ENCODE measurements at regions not wholly inside any gene's neighbourhood (a gene's known extent, or its start where the extent isn't known, plus 50 kb on each side); places are given as distances from the start of the nearest gene placed in this dataset.
A peak's percentile ranks its signal among the peaks of the same experiment; 100 is the strongest.

DNA sequence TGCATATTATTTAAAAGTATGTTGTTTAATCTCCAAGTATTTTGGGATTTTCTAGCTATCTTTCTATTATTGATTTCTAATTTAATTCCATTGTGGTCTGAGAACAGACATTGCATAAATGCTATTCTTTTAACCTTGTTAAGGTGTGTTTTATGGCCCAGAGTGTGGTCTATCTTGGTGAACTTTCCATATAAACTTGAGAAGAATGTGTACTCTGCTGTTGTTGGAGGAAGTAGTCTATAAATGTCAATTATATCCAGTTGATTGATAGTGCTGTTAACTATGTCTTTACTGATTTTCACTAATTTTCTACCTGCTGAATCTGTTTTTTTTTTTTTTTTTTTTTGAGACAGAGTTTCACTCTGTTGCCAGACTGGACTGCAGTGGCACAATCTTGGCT is 180.9 kb downstream of the ZNF621 start:
- Histone ChIP-seq H3K36me3 (ENCODE audit: control insufficient read depth in 2 of 2, insufficient read depth in 2 of 2, low read length in 1 of 2) (no peaks in the 10 kb centered on the region), H3K27ac (ENCODE audit: low read depth in 2 of 2, low read length in 1 of 2) (no peak overlapping the region), H3K9me3 (ENCODE audit: control insufficient read depth in 2 of 2, insufficient read depth in 1 of 2, low read depth in 1 of 2, low read length in 1 of 2) (no peaks in the 10 kb centered on the region), H3K4me3 (ENCODE audit: low read depth in 1 of 2, low read length in 2 of 2) (no peak overlapping the region), H3K27me3 (ENCODE audit: control insufficient read depth in 1 of 2, insufficient read depth in 2 of 2, low read length in 2 of 2) (no peaks in the 10 kb centered on the region), H3K4me1 (ENCODE audit: control insufficient read depth in 2 of 2, insufficient read depth in 2 of 2, low read length in 1 of 2) (no peaks in the 10 kb centered on the region)

GRCh38 chr3:40713306-40713705 is 188.5 kb downstream of the ZNF621 start:
- Histone ChIP-seq H3K27me3 (ENCODE audit: control insufficient read depth in 1 of 2, insufficient read depth in 2 of 2, low read length in 2 of 2) (no peaks in the 10 kb centered on the region), H3K4me3 (ENCODE audit: low read depth in 1 of 2, low read length in 2 of 2) (no peak overlapping the region), H3K27ac (ENCODE audit: low read depth in 2 of 2, low read length in 1 of 2) (no peak overlapping the region), H3K4me1 (ENCODE audit: control insufficient read depth in 2 of 2, insufficient read depth in 2 of 2, low read length in 1 of 2) (no peaks in the 10 kb centered on the region), H3K36me3 (ENCODE audit: control insufficient read depth in 2 of 2, insufficient read depth in 2 of 2, low read length in 1 of 2) (no peaks in the 10 kb centered on the region), H3K9me3 (ENCODE audit: control insufficient read depth in 2 of 2, insufficient read depth in 1 of 2, low read depth in 1 of 2, low read length in 1 of 2) (no peaks in the 10 kb centered on the region)

DNA sequence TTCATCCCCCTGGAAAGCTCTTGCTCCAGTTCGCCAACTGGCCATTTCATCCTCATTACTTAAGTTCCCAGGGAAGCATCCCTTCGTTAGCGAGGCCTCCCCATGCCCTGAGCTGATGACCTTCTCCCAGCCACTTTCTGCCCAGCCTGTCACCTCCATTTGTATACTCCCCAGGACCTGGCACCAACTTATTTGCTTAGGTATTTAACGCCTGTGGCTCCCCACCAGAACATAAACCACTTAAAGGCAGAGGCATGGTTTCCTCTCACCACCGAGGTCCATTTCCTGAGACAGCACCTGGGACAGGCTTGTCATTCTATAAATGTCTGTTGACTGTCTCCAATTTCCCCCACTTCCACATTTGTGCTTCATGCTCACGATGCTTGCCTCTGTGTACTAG is 189.0 kb downstream of the ZNF621 start:
- Histone ChIP-seq H3K4me1 (ENCODE audit: control insufficient read depth in 2 of 2, insufficient read depth in 2 of 2, low read length in 1 of 2) (no peaks in the 10 kb centered on the region), H3K9me3 (ENCODE audit: control insufficient read depth in 2 of 2, insufficient read depth in 1 of 2, low read depth in 1 of 2, low read length in 1 of 2) (no peaks in the 10 kb centered on the region), H3K27ac (ENCODE audit: low read depth in 2 of 2, low read length in 1 of 2) (no peak overlapping the region), H3K27me3 (ENCODE audit: control insufficient read depth in 1 of 2, insufficient read depth in 2 of 2, low read length in 2 of 2) (no peaks in the 10 kb centered on the region), H3K36me3 (ENCODE audit: control insufficient read depth in 2 of 2, insufficient read depth in 2 of 2, low read length in 1 of 2) (no peaks in the 10 kb centered on the region), H3K4me3 (ENCODE audit: low read depth in 1 of 2, low read length in 2 of 2) (no peak overlapping the region)
- 70 to 75% methylated on average over 6 of the region's 6 CpGs for WGBS, 2 donors

- Histone ChIP-seq H3K4me3 (ENCODE audit: low read depth in 1 of 2, low read length in 2 of 2) (no peak overlapping the region), H3K36me3 (ENCODE audit: control insufficient read depth in 2 of 2, insufficient read depth in 2 of 2, low read length in 1 of 2) (no peaks in the 10 kb centered on the region), H3K9me3 (ENCODE audit: control insufficient read depth in 2 of 2, insufficient read depth in 1 of 2, low read depth in 1 of 2, low read length in 1 of 2) (no peaks in the 10 kb centered on the region), H3K27me3 (ENCODE audit: control insufficient read depth in 1 of 2, insufficient read depth in 2 of 2, low read length in 2 of 2) (no peaks in the 10 kb centered on the region), H3K27ac (ENCODE audit: low read depth in 2 of 2, low read length in 1 of 2) (no peak overlapping the region), H3K4me1 (ENCODE audit: control insufficient read depth in 2 of 2, insufficient read depth in 2 of 2, low read length in 1 of 2) (no peaks in the 10 kb centered on the region)
- WGBS, 2 donors = 38 to 58% methylated on average over 10 of the region's 10 CpGs
Measured at GRCh38 chr3:40714771-40715345, 190.1 kb downstream of the ZNF621 start.

GRCh38 chr3:40715551-40715950 is 190.8 kb downstream of the ZNF621 start:
- Histone ChIP-seq H3K36me3 (ENCODE audit: control insufficient read depth in 2 of 2, insufficient read depth in 2 of 2, low read length in 1 of 2) (no peaks in the 10 kb centered on the region), H3K9me3 (ENCODE audit: control insufficient read depth in 2 of 2, insufficient read depth in 1 of 2, low read depth in 1 of 2, low read length in 1 of 2) (no peaks in the 10 kb centered on the region), H3K27me3 (ENCODE audit: control insufficient read depth in 1 of 2, insufficient read depth in 2 of 2, low read length in 2 of 2) (no peaks in the 10 kb centered on the region), H3K27ac (ENCODE audit: low read depth in 2 of 2, low read length in 1 of 2) (no peak overlapping the region), H3K4me3 (ENCODE audit: low read depth in 1 of 2, low read length in 2 of 2) (no peak overlapping the region), H3K4me1 (ENCODE audit: control insufficient read depth in 2 of 2, insufficient read depth in 2 of 2, low read length in 1 of 2) (no peaks in the 10 kb centered on the region)

- no peaks in the 10 kb centered on the region for H3K4me1 ChIP-seq (ENCODE audit: control insufficient read depth in 2 of 2, insufficient read depth in 2 of 2, low read length in 1 of 2)
- no peaks in the 10 kb centered on the region for H3K9me3 ChIP-seq (ENCODE audit: control insufficient read depth in 2 of 2, insufficient read depth in 1 of 2, low read depth in 1 of 2, low read length in 1 of 2)
- H3K36me3 ChIP-seq (ENCODE audit: control insufficient read depth in 2 of 2, insufficient read depth in 2 of 2, low read length in 1 of 2) = no peaks in the 10 kb centered on the region
- no peak overlapping the region for H3K4me3 ChIP-seq (ENCODE audit: low read depth in 1 of 2, low read length in 2 of 2)
- WGBS, 2 donors = 78 to 79% methylated on average over 1 of the region's 1 CpG
- no peaks in the 10 kb centered on the region for H3K27me3 ChIP-seq (ENCODE audit: control insufficient read depth in 1 of 2, insufficient read depth in 2 of 2, low read length in 2 of 2)
- H3K27ac ChIP-seq (ENCODE audit: low read depth in 2 of 2, low read length in 1 of 2) = no peak overlapping the region
Measured at GRCh38 chr3:40717471-40717870, 192.7 kb downstream of the ZNF621 start.

DNA sequence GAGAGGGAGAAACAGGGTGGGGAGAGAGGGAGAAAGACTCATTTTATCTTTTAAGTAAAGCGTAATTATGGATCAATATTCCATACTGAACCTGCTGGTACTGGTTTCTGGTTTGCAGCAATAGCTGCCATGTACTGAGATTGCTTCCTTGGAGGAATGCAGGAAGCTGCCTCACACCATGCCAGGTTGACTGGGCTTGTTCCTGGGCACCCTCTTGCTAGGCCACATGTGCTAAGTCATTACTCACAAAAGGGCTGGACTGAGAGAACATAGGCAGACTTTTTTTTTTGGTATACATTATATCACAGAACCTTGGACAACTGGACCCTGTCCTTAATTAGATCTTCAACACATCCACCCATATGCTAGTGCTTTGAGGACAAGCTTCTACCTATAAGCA is 193.4 kb downstream of the ZNF621 start:
- Histone ChIP-seq H3K4me1 (ENCODE audit: control insufficient read depth in 2 of 2, insufficient read depth in 2 of 2, low read length in 1 of 2) (no peaks in the 10 kb centered on the region), H3K27me3 (ENCODE audit: control insufficient read depth in 1 of 2, insufficient read depth in 2 of 2, low read length in 2 of 2) (no peaks in the 10 kb centered on the region), H3K4me3 (ENCODE audit: low read depth in 1 of 2, low read length in 2 of 2) (no peak overlapping the region), H3K9me3 (ENCODE audit: control insufficient read depth in 2 of 2, insufficient read depth in 1 of 2, low read depth in 1 of 2, low read length in 1 of 2) (no peaks in the 10 kb centered on the region), H3K36me3 (ENCODE audit: control insufficient read depth in 2 of 2, insufficient read depth in 2 of 2, low read length in 1 of 2) (no peaks in the 10 kb centered on the region), H3K27ac (ENCODE audit: low read depth in 2 of 2, low read length in 1 of 2) (no peak overlapping the region)
- 70 to 100% methylated on average over 1 of the region's 1 CpG for WGBS, 2 donors

DNA sequence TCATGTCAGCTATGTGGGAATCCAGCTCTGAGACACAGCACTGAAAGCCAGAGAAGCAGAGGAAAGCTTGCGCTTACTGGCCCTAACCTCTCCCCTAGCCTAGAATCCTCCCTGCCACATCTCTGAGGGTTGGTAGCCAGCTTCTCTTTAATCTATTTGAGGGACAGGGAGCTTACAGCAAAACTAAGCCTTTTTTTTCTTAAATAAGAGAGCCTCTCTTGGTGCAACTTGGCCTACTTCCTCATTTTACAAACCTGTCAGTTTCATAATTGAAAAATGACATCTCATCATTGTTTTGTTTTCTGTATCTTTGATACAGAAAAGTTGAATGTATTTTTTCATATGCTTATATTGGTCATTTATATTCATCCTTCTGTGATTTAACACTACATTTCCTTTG is 193.9 kb downstream of the ZNF621 start:
- WGBS, 2 donors = 87 to 88% methylated on average over 1 of the region's 1 CpG
- Histone ChIP-seq H3K27me3 (ENCODE audit: control insufficient read depth in 1 of 2, insufficient read depth in 2 of 2, low read length in 2 of 2) (no peaks in the 10 kb centered on the region), H3K4me3 (ENCODE audit: low read depth in 1 of 2, low read length in 2 of 2) (no peak overlapping the region), H3K9me3 (ENCODE audit: control insufficient read depth in 2 of 2, insufficient read depth in 1 of 2, low read depth in 1 of 2, low read length in 1 of 2) (no peaks in the 10 kb centered on the region), H3K36me3 (ENCODE audit: control insufficient read depth in 2 of 2, insufficient read depth in 2 of 2, low read length in 1 of 2) (no peaks in the 10 kb centered on the region), H3K27ac (ENCODE audit: low read depth in 2 of 2, low read length in 1 of 2) (peak overlapping the region in 1 of 2 donors; percentile 9), H3K4me1 (ENCODE audit: control insufficient read depth in 2 of 2, insufficient read depth in 2 of 2, low read length in 1 of 2) (no peaks in the 10 kb centered on the region)

- H3K9me3 ChIP-seq (ENCODE audit: control insufficient read depth in 2 of 2, insufficient read depth in 1 of 2, low read depth in 1 of 2, low read length in 1 of 2) = no peaks in the 10 kb centered on the region
- H3K4me3 ChIP-seq (ENCODE audit: low read depth in 1 of 2, low read length in 2 of 2) = no peak overlapping the region
- H3K27ac ChIP-seq (ENCODE audit: low read depth in 2 of 2, low read length in 1 of 2) = no peak overlapping the region
- 68 to 72% methylated on average over 11 of the region's 11 CpGs for WGBS, 2 donors
- no peaks in the 10 kb centered on the region for H3K36me3 ChIP-seq (ENCODE audit: control insufficient read depth in 2 of 2, insufficient read depth in 2 of 2, low read length in 1 of 2)
- H3K4me1 ChIP-seq (ENCODE audit: control insufficient read depth in 2 of 2, insufficient read depth in 2 of 2, low read length in 1 of 2) = no peaks in the 10 kb centered on the region
- H3K27me3 ChIP-seq (ENCODE audit: control insufficient read depth in 1 of 2, insufficient read depth in 2 of 2, low read length in 2 of 2) = no peaks in the 10 kb centered on the region
Measured at GRCh38 chr3:40719660-40720287, 195.0 kb downstream of the ZNF621 start.

GRCh38 chr3:40720341-40720740 is 195.6 kb downstream of the ZNF621 start:
- no peaks in the 10 kb centered on the region for H3K4me1 ChIP-seq (ENCODE audit: control insufficient read depth in 2 of 2, insufficient read depth in 2 of 2, low read length in 1 of 2)

More at GRCh38 chr3:40720341-40720740, 195.6 kb downstream of the ZNF621 start:
- Histone ChIP-seq H3K27ac (ENCODE audit: low read depth in 2 of 2, low read length in 1 of 2) (no peak overlapping the region), H3K36me3 (ENCODE audit: control insufficient read depth in 2 of 2, insufficient read depth in 2 of 2, low read length in 1 of 2) (no peaks in the 10 kb centered on the region), H3K9me3 (ENCODE audit: control insufficient read depth in 2 of 2, insufficient read depth in 1 of 2, low read depth in 1 of 2, low read length in 1 of 2) (no peaks in the 10 kb centered on the region), H3K27me3 (ENCODE audit: control insufficient read depth in 1 of 2, insufficient read depth in 2 of 2, low read length in 2 of 2) (no peaks in the 10 kb centered on the region), H3K4me3 (ENCODE audit: low read depth in 1 of 2, low read length in 2 of 2) (no peak overlapping the region)
- WGBS, 2 donors = 75 to 90% methylated on average over 4 of the region's 4 CpGs

Measured in esophagus (tissue), 2 donors.